Peyer's patch (tissue), 4 donors: ENCODE measurements at regions not wholly inside any gene's neighbourhood (a gene's known extent, or its start where the extent isn't known, plus 50 kb on each side); places are given as distances from the start of the nearest gene placed in this dataset.

Source experiments
- DNase-seq, 3 donors: peaks; one replicate each; pipeline ENCODE4 v3.0.0-alpha.2; 2017 to 2019
- H3K27ac ChIP-seq, 4 donors: fragments of 200-600 bp; sonication (generic); one replicate each; pipeline ENCODE4 v1.5.1; 2016 to 2019
- H3K27me3 ChIP-seq, 2 donors: fragments of 200-600 bp; sonication (generic); one replicate each; pipeline ENCODE4 v1.5.1; 2019
- H3K36me3 ChIP-seq, 3 donors: fragments of 200-600 bp; sonication (generic); one replicate each; pipeline ENCODE4 v1.5.1; 2016 to 2019
- H3K4me1 ChIP-seq, 4 donors: fragments of 200-600 bp; sonication (generic); one replicate each; pipeline ENCODE4 v1.5.1; 2016 to 2019
- H3K4me3 ChIP-seq, 4 donors: fragments of 200-600 bp; sonication (generic); 1 replicate in 3 of 4; 2 replicates in 1 of 4; pipeline ENCODE4 v1.5.1; 2016 to 2019; ENCODE audit warnings: mild to moderate bottlenecking in 1 of 4
- H3K9me3 ChIP-seq, 4 donors: fragments of 200-600 bp; sonication (generic); one replicate each; pipeline ENCODE4 v1.5.1; 2016 to 2019; ENCODE audit warnings: mild to moderate bottlenecking in 1 of 4
- POLR2A ChIP-seq, 2 donors: fragments of 450-650 bp; IDR thresholded peaks; one replicate each; pipeline ENCODE4 v1.5.1; 2017; ENCODE audit warnings: antibody characterized with exemption in 2 of 2, mild to moderate bottlenecking in 2 of 2, moderate library complexity in 2 of 2
- TF ChIP-seq, protein P1 (sequence below), 6 experiments: fragments of 450-650 bp in 4 of 6; fragments of 200-600 bp in 2 of 6; sonication (generic) in 1 of 6; IDR thresholded peaks; one replicate each; pipeline ENCODE4 v1.5.1; 2017 to 2019; ENCODE audit warnings: antibody characterized with exemption in 6 of 6, mild to moderate bottlenecking in 3 of 6, moderate library complexity in 1 of 6

DNA sequence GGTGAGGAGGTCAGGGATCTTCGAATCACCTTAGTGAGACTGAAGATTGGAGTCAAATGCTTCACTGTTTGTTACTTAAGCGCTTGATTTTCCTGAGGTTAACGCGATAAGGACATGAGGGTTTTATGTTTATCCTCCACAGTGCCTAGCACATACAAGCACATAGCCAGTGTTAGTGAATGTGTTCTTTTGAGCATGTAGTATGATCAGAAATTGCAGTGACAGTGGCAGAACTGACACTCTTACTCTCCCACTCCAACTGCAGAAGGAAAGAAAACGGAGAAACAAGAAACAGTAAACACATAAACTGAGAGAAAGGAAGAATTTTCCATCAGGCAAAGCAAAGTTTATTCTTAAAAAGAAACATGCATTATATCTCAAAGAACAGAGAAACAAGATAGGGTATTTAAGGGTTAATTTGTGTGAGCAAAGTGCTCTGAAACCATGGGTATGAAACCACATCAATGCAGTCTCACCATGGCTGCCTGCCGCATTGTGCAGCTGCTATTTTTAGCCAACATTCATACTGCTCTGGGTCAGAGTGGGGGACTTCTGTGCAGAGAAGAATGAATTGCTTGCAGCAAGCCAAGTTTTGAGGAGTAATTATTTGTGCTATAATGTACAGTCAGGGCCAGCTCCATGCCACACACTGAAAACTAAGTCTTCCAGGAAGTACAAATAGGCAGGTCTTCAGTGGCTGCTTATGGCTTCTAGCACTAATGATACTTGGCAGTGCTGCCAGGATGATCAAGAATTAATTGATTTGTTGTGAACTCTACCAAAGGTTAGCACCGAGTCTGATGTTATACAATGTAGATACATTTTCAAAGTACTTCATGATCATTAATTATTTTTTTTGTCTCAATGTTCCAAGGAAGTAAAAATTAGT is 152.0 kb downstream of the MACC1 start:
- DNase-seq = no peak
- no peak overlapping the region for H3K4me3 ChIP-seq
- no peaks in the 10 kb centered on the region for H3K4me1 ChIP-seq
- H3K27ac ChIP-seq = no peak overlapping the region
- H3K36me3 ChIP-seq = no peaks in the 10 kb centered on the region
- TF ChIP-seq, protein P1, sequence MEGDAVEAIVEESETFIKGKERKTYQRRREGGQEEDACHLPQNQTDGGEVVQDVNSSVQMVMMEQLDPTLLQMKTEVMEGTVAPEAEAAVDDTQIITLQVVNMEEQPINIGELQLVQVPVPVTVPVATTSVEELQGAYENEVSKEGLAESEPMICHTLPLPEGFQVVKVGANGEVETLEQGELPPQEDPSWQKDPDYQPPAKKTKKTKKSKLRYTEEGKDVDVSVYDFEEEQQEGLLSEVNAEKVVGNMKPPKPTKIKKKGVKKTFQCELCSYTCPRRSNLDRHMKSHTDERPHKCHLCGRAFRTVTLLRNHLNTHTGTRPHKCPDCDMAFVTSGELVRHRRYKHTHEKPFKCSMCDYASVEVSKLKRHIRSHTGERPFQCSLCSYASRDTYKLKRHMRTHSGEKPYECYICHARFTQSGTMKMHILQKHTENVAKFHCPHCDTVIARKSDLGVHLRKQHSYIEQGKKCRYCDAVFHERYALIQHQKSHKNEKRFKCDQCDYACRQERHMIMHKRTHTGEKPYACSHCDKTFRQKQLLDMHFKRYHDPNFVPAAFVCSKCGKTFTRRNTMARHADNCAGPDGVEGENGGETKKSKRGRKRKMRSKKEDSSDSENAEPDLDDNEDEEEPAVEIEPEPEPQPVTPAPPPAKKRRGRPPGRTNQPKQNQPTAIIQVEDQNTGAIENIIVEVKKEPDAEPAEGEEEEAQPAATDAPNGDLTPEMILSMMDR (IDR thresholded peaks at IDR 0.05) = no peak
- no peak for TF ChIP-seq POLR2A (IDR thresholded peaks at IDR 0.05)
- H3K9me3 ChIP-seq = no peaks in the 10 kb centered on the region
- H3K27me3 ChIP-seq = no peaks in the 10 kb centered on the region

DNA sequence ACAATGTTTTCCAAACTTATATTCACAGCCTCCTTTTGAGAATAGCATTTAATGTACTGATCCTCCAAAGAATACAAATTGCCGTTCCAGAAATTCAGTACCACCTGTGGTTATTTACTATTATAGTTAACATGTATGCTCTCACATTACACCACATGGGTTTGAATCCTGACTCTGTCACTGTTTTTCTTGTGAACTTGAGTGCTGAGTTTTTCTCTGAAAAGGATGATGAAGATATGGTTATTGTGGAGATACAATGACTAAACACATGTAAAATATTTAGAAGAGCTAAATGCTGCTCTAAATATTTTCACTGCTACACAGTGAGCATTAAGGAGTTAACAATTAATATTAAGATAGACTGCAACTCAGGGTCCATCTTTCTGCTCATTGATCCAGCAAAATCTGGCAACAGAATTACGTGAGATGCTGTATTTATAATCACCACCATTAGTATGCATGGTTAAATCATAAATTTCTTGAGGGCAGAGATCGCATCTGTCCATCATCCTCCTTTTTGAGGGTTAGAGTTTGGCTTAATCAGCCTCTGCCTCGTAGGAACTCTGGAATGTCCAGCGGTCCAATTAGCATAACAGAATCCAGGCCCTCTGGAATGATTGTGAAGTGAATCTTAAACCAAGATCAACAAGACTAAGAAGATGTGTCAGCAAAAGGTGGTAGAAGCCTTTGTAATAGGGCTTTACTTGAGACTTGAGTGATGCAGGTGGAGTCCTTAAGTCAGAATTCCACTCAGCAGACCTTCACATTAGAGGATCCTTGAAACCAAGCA is 152.8 kb downstream of the MACC1 start:
- no peak for DNase-seq
- Histone ChIP-seq H3K4me3 (no peak overlapping the region), H3K27ac (no peak overlapping the region), H3K36me3 (no peaks in the 10 kb centered on the region), H3K9me3 (no peaks in the 10 kb centered on the region), H3K4me1 (no peaks in the 10 kb centered on the region), H3K27me3 (no peaks in the 10 kb centered on the region)
- no peak for TF ChIP-seq POLR2A (IDR thresholded peaks at IDR 0.05)
- TF ChIP-seq, protein P1 (IDR thresholded peaks at IDR 0.05) = no peak

DNA sequence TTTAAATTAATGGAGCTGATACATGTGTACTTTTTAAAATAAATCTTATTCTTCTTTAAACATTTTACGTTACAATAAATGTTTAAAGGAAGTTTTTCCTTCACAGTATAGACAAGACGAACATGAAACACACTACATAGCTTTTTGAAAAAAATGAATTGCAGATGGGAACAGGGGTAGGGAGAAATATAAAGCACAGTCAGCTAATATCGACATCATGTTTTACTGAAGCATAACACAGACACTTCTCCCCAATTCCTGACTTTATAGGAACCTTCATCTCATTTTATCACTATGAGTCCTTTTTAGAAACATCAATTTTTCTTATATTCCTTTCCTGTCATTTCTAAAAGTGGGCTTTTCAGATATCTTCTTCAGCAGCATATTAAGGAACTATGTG is 153.5 kb downstream of the MACC1 start:
- no peak overlapping the region for H3K4me3 ChIP-seq
- no peak overlapping the region for H3K27ac ChIP-seq
- H3K27me3 ChIP-seq = no peaks in the 10 kb centered on the region

DNA sequence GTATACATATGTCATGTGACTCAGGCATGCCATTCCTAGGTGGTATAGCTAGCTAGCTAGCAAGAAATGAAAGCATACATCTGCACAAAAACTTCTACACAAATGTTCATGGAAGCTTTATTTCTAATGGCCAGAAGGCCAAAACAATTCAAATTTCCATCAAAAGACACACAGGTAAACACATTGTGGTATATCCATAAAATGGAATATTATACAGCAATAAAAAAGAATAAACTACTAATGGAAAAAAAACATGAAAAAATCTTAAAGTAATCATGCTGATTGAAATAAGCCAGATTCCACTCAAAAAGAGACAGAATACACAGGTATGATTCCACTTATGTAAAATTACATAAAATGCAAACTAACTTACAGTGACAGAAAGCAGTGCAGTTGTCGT is 154.3 kb downstream of the MACC1 start:
- no peaks in the 10 kb centered on the region for H3K36me3 ChIP-seq
- no peaks in the 10 kb centered on the region for H3K9me3 ChIP-seq
- no peaks in the 10 kb centered on the region for H3K27me3 ChIP-seq
- TF ChIP-seq POLR2A (IDR thresholded peaks at IDR 0.05) = no peak
- TF ChIP-seq, protein P1 (IDR thresholded peaks at IDR 0.05) = no peak
- no peaks in the 10 kb centered on the region for H3K4me1 ChIP-seq
- no peak for DNase-seq
- H3K27ac ChIP-seq = no peak overlapping the region
- no peak overlapping the region for H3K4me3 ChIP-seq

More for the DNA sequence above, 153.5 kb downstream of the MACC1 start:
- DNase-seq = no peak
- TF ChIP-seq, protein P1 (IDR thresholded peaks at IDR 0.05) = no peak
- TF ChIP-seq POLR2A (IDR thresholded peaks at IDR 0.05) = no peak
- H3K9me3 ChIP-seq = no peaks in the 10 kb centered on the region
- H3K4me1 ChIP-seq = no peaks in the 10 kb centered on the region
- no peaks in the 10 kb centered on the region for H3K36me3 ChIP-seq

DNA sequence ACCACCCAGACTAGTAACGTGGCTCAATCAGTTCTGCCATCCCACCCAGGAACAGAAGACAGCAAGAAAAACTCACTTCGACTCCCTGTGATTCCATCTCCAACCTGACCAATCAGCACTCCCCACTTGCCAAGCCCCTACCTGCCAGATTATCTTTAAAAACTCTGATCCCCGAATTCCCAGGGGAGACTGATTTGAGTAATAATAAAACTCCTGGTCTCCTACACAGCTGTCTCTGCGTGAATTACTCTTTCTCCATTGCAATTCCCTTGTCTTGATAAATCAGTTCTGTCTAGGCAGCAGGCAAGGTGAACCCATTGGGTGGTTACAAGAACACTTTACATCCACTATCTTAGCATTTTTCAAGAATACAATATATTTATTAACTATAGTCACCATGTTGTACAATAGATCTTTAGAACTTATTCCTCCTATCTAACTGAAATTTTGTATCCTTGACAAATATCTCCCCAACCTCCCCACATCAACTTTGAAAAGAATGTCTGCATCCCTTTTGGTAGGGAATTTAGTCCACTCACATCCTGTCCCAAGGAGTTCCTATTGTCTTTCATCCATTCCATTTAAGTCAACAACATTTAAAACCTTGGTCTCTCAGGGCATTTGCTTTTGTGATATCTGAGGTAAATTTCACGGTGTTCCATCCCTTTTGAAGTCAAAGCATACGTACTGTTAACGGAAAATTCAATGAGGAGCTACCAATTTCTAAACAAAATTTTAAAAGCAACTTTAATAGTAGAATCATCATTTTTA is 163.7 kb downstream of the MACC1 start:
- no peak for TF ChIP-seq POLR2A (IDR thresholded peaks at IDR 0.05)
- TF ChIP-seq, protein P1 (IDR thresholded peaks at IDR 0.05) = no peak
- Histone ChIP-seq H3K9me3 (no peaks in the 10 kb centered on the region), H3K27me3 (no peaks in the 10 kb centered on the region), H3K4me1 (no peaks in the 10 kb centered on the region), H3K27ac (no peak overlapping the region), H3K4me3 (no peak overlapping the region), H3K36me3 (no peaks in the 10 kb centered on the region)
- DNase-seq = no peak
